ENCODE measurements at regions not wholly inside any gene's neighbourhood (a gene's known extent, or its start where the extent isn't known, plus 50 kb on each side); places are given as distances from the start of the nearest gene placed in this dataset.

DNA sequence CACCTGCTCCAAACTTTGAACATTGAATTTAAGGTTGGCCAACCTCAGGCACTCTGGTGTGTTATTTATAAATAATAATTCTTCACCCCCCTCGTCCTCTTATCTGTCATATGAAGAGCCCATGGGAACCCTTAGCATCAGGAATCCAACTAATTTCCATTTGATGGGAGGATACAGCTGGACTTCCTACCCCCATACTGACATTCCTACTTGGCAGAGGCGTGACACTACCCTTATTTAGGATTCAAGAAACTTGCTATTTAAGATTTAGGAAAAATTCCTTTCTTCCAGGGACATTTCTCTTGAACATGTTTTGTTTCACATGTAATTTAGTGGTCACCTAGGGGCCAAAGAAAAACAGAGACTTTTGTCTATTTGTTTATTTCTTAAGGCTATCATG lies 171.9 kb upstream of the NRP1 start:
- Histone ChIP-seq H3K9me3 (ENCODE audit: control insufficient read depth, low read length) (no peaks in the 10 kb centered on the region), H3K14ac (ENCODE audit: low read length in 2 of 2) (peak overlapping the region in 1 of 2 experiments; percentile 64), H3K9ac (ENCODE audit: low read length) (no peak overlapping the region), H3K4me1 (ENCODE audit: control insufficient read depth, insufficient read depth, low read depth, low read length) (peaks cover 3% of the 10 kb centered on the region), H2AFZ (ENCODE audit: low read depth, low read length) (no peak overlapping the region), H3K36me3 (ENCODE audit: control insufficient read depth in 1 of 2, insufficient read depth in 2 of 2, low read depth in 1 of 2, low read length in 2 of 2) (no peaks in the 10 kb centered on the region), H3K4me3 (ENCODE audit: insufficient read depth in 1 of 2, low read depth in 1 of 2, low read length in 2 of 2) (no peak overlapping the region), H3K79me1 (replicated peaks; ENCODE audit: low read length, poor library complexity, severe bottlenecking) (no peaks in the 10 kb centered on the region), H2BK15ac (ENCODE audit: low read depth, poor library complexity, severe bottlenecking) (no peak overlapping the region), H3K27me3 (ENCODE audit: control insufficient read depth in 1 of 2, insufficient read depth in 1 of 2, low read length in 2 of 2) (no peaks in the 10 kb centered on the region), H2BK12ac (ENCODE audit: low read length in 2 of 2) (no peak overlapping the region), H4K91ac (ENCODE audit: low read length) (no peak overlapping the region), H3K23ac (ENCODE audit: low read length in 2 of 2) (no peak overlapping the region), H4K8ac (ENCODE audit: low read length) (no peak overlapping the region), H2BK5ac (ENCODE audit: low read depth, low read length, poor library complexity, severe bottlenecking) (no peak overlapping the region), H2AK5ac (ENCODE audit: low read length, severe bottlenecking) (no peak overlapping the region), H3K4me2 (ENCODE audit: low read length, poor library complexity, severe bottlenecking) (no peak overlapping the region), H3K18ac (ENCODE audit: low read depth in 1 of 2, low read length in 2 of 2) (no peak overlapping the region), H2BK120ac (ENCODE audit: low read depth, low read length) (no peak overlapping the region), H3K4ac (ENCODE audit: low read depth in 1 of 2, low read length in 2 of 2) (no peak overlapping the region), H3K27ac (ENCODE audit: low read length, poor library complexity, severe bottlenecking) (no peak overlapping the region)
- WGBS: 45% methylated on average over 1 of the region's 2 CpGs
- DNase-seq: no peak

DNA sequence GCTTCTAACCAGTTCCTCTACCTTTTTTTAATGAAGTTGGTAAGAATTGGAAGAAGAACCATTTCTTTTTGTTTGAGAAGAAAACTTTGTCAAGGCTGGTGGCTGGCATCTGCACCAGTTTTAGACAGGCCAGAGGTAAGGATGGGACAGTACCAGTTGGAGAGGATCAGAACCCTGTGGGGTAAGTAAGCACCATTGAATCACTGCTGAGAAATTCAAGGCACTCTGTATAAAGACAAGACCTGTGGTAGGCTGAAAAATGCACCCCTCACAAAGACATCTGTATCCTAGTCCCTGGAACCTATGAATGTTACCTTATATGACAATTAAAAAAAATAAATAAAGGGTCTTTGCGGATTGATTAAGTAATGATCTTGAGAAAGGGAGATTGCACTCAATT lies 166.7 kb upstream of the NRP1 start:
- WGBS: no CpG with 5 or more reads among the region's 1 CpG
- Histone ChIP-seq H3K27me3 (ENCODE audit: control insufficient read depth in 1 of 2, insufficient read depth in 1 of 2, low read length in 2 of 2) (no peaks in the 10 kb centered on the region), H3K79me1 (replicated peaks; ENCODE audit: low read length, poor library complexity, severe bottlenecking) (no peaks in the 10 kb centered on the region), H3K9ac (ENCODE audit: low read length) (no peak overlapping the region), H4K91ac (ENCODE audit: low read length) (no peak overlapping the region), H3K23ac (ENCODE audit: low read length in 2 of 2) (no peak overlapping the region), H2BK5ac (ENCODE audit: low read depth, low read length, poor library complexity, severe bottlenecking) (no peak overlapping the region), H3K14ac (ENCODE audit: low read length in 2 of 2) (no peak overlapping the region), H3K18ac (ENCODE audit: low read depth in 1 of 2, low read length in 2 of 2) (no peak overlapping the region), H2BK120ac (ENCODE audit: low read depth, low read length) (no peak overlapping the region), H3K4me2 (ENCODE audit: low read length, poor library complexity, severe bottlenecking) (no peak overlapping the region), H3K4me3 (ENCODE audit: insufficient read depth in 1 of 2, low read depth in 1 of 2, low read length in 2 of 2) (no peak overlapping the region), H3K27ac (ENCODE audit: low read length, poor library complexity, severe bottlenecking) (no peak overlapping the region), H3K36me3 (ENCODE audit: control insufficient read depth in 1 of 2, insufficient read depth in 2 of 2, low read depth in 1 of 2, low read length in 2 of 2) (no peaks in the 10 kb centered on the region), H2BK12ac (ENCODE audit: low read length in 2 of 2) (no peak overlapping the region), H2AFZ (ENCODE audit: low read depth, low read length) (no peak overlapping the region), H3K9me3 (ENCODE audit: control insufficient read depth, low read length) (no peaks in the 10 kb centered on the region), H3K4me1 (ENCODE audit: control insufficient read depth, insufficient read depth, low read depth, low read length) (no peaks in the 10 kb centered on the region), H2AK5ac (ENCODE audit: low read length, severe bottlenecking) (no peak overlapping the region), H3K4ac (ENCODE audit: low read depth in 1 of 2, low read length in 2 of 2) (no peak overlapping the region), H4K8ac (ENCODE audit: low read length) (no peak overlapping the region), H2BK15ac (ENCODE audit: low read depth, poor library complexity, severe bottlenecking) (no peak overlapping the region)
- DNase-seq: no peak

DNA sequence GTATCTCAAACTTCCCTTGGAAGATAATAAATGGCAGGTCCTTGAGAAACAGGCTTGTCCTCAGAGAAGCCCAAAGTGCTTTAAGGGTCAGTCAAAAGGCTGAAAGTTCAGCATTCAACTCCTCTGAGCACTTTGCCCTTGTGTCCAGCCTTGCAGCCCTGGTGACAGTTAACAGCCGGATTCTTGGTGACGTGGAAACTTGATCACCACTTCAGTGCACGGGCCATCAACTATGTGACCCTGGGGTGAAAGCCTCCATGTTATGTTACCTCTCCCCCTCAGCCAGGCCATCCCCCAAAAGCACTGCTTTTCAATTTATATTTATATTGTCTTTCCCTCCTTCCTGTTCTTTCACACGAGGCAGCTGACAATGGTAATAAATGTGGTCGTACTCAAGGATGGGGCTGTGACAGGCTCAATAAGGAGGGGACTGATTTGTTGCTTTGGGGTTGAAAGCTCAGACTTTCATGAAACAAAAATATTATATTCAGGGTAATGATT lies 164.0 kb upstream of the NRP1 start:
- H3K4ac ChIP-seq (ENCODE audit: low read depth in 1 of 2, low read length in 2 of 2): no peak overlapping the region

DNA sequence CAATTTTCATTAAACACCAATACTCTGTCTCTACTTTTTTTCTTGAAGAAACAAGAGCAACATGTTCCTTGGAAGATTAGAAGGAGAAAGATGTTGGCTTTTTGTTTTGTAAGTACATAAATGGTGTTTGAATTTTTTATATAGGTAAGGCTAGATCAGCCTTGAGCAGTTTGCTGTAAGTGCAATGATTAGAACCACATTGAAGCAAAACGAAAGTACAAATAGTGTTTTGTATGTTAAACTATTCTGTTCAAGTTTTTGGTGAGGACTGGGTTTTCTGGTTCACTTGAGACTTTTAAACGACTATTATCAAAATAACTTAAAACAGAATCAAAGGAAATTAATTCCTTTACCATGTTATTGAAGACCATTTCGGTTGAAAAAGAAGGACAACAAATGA lies 162.9 kb upstream of the NRP1 start:
- Histone ChIP-seq H3K4ac (ENCODE audit: low read depth in 1 of 2, low read length in 2 of 2) (no peak overlapping the region), H3K27me3 (ENCODE audit: control insufficient read depth in 1 of 2, insufficient read depth in 1 of 2, low read length in 2 of 2) (no peaks in the 10 kb centered on the region), H3K9me3 (ENCODE audit: control insufficient read depth, low read length) (no peaks in the 10 kb centered on the region), H3K14ac (ENCODE audit: low read length in 2 of 2) (no peak overlapping the region), H3K9ac (ENCODE audit: low read length) (peak overlapping the region; percentile 69), H3K4me2 (ENCODE audit: low read length, poor library complexity, severe bottlenecking) (no peak overlapping the region), H3K27ac (ENCODE audit: low read length, poor library complexity, severe bottlenecking) (no peak overlapping the region), H3K18ac (ENCODE audit: low read depth in 1 of 2, low read length in 2 of 2) (no peak overlapping the region), H3K4me1 (ENCODE audit: control insufficient read depth, insufficient read depth, low read depth, low read length) (no peaks in the 10 kb centered on the region), H2BK120ac (ENCODE audit: low read depth, low read length) (no peak overlapping the region), H4K91ac (ENCODE audit: low read length) (no peak overlapping the region), H4K8ac (ENCODE audit: low read length) (no peak overlapping the region), H2BK15ac (ENCODE audit: low read depth, poor library complexity, severe bottlenecking) (no peak overlapping the region), H2BK5ac (ENCODE audit: low read depth, low read length, poor library complexity, severe bottlenecking) (no peak overlapping the region), H2AFZ (ENCODE audit: low read depth, low read length) (no peak overlapping the region), H3K4me3 (ENCODE audit: insufficient read depth in 1 of 2, low read depth in 1 of 2, low read length in 2 of 2) (peak overlapping the region in 1 of 2 experiments; percentile 42), H2BK12ac (ENCODE audit: low read length in 2 of 2) (no peak overlapping the region), H3K36me3 (ENCODE audit: control insufficient read depth in 1 of 2, insufficient read depth in 2 of 2, low read depth in 1 of 2, low read length in 2 of 2) (no peaks in the 10 kb centered on the region), H3K23ac (ENCODE audit: low read length in 2 of 2) (no peak overlapping the region), H2AK5ac (ENCODE audit: low read length, severe bottlenecking) (no peak overlapping the region), H3K79me1 (replicated peaks; ENCODE audit: low read length, poor library complexity, severe bottlenecking) (no peaks in the 10 kb centered on the region)
- DNase-seq: no peak
- WGBS: 76% methylated on average over 2 of the region's 3 CpGs

More for the DNA sequence above, 164.0 kb upstream of the NRP1 start:
- no peak overlapping the region for H4K91ac ChIP-seq (ENCODE audit: low read length)
- H3K36me3 ChIP-seq (ENCODE audit: control insufficient read depth in 1 of 2, insufficient read depth in 2 of 2, low read depth in 1 of 2, low read length in 2 of 2): no peaks in the 10 kb centered on the region
- no peak overlapping the region for H3K9ac ChIP-seq (ENCODE audit: low read length)
- no peak overlapping the region for H3K18ac ChIP-seq (ENCODE audit: low read depth in 1 of 2, low read length in 2 of 2)
- no peak overlapping the region for H3K4me3 ChIP-seq (ENCODE audit: insufficient read depth in 1 of 2, low read depth in 1 of 2, low read length in 2 of 2)
- no peaks in the 10 kb centered on the region for H3K79me1 ChIP-seq (replicated peaks; ENCODE audit: low read length, poor library complexity, severe bottlenecking)
- no peak overlapping the region for H3K23ac ChIP-seq (ENCODE audit: low read length in 2 of 2)
- DNase-seq: no peak
- no peak overlapping the region for H2BK12ac ChIP-seq (ENCODE audit: low read length in 2 of 2)
- H3K4me1 ChIP-seq (ENCODE audit: control insufficient read depth, insufficient read depth, low read depth, low read length): no peaks in the 10 kb centered on the region
- no peak overlapping the region for H3K4me2 ChIP-seq (ENCODE audit: low read length, poor library complexity, severe bottlenecking)
- no peak overlapping the region for H2AK5ac ChIP-seq (ENCODE audit: low read length, severe bottlenecking)
- no peak overlapping the region for H3K14ac ChIP-seq (ENCODE audit: low read length in 2 of 2)
- H2BK15ac ChIP-seq (ENCODE audit: low read depth, poor library complexity, severe bottlenecking): no peak overlapping the region
- no peak overlapping the region for H4K8ac ChIP-seq (ENCODE audit: low read length)
- H3K27ac ChIP-seq (ENCODE audit: low read length, poor library complexity, severe bottlenecking): no peak overlapping the region
- H2AFZ ChIP-seq (ENCODE audit: low read depth, low read length): no peak overlapping the region
- WGBS: 38% methylated on average over 3 of the region's 5 CpGs
- H2BK120ac ChIP-seq (ENCODE audit: low read depth, low read length): no peak overlapping the region
- H3K27me3 ChIP-seq (ENCODE audit: control insufficient read depth in 1 of 2, insufficient read depth in 1 of 2, low read length in 2 of 2): no peaks in the 10 kb centered on the region
- no peaks in the 10 kb centered on the region for H3K9me3 ChIP-seq (ENCODE audit: control insufficient read depth, low read length)
- no peak overlapping the region for H2BK5ac ChIP-seq (ENCODE audit: low read depth, low read length, poor library complexity, severe bottlenecking)

Measured in mesenchymal stem cell (in vitro differentiated cells and primary cell).